ENCODE measurements at regions not wholly inside any gene's neighbourhood (a gene's known extent, or its start where the extent isn't known, plus 50 kb on each side); places are given as distances from the start of the nearest gene placed in this dataset.

GRCh38 chr5:115016646-115017045, 153.1 kb downstream of the TRIM36 start:
- Histone ChIP-seq H3K4me1 (replicated peaks in 1 of 2) (no peaks in the 10 kb centered on the region), H3K27ac (no peak overlapping the region), H3K4me3 (no peak overlapping the region)
- 0 to 100% (median 80%) methylated on average over 1 of the region's 1 CpG; no CpG with 5 or more reads in 5 of the 10 experiments for WGBS, 10 experiments
- no peak for ATAC-seq (replicated peaks in 6 of 8)
- in situ Hi-C loops (cut with MboI; ENCODE audit: low pct_unique_long_range_greater_than_20kb in 2 of 9, low sequenced_read_pairs in 9 of 9, unreplicated experiment in 9 of 9) = no loop called here

- in situ Hi-C loops (cut with MboI; ENCODE audit: low pct_unique_long_range_greater_than_20kb in 2 of 9, low sequenced_read_pairs in 9 of 9, unreplicated experiment in 9 of 9) = no loop called here
- WGBS, 10 experiments = 70 to 100% (median 83%) methylated on average over 1 to 2 of the region's 11 CpGs; no CpG with 5 or more reads in 7 of the 10 experiments
- ATAC-seq (replicated peaks in 6 of 8) = no peak
These were observed 170.5 kb downstream of the TRIM36 start for GRCh38 chr5:114999176-114999575.

GRCh38 chr5:114989512-114989911, 180.2 kb downstream of the TRIM36 start:
- no peak overlapping the region for H3K4me3 ChIP-seq
- H3K27ac ChIP-seq = no peak overlapping the region
- in situ Hi-C loops (cut with MboI; ENCODE audit: low pct_unique_long_range_greater_than_20kb in 2 of 9, low sequenced_read_pairs in 9 of 9, unreplicated experiment in 9 of 9) = no loop called here
- WGBS, 10 experiments = 37 to 50% (median 40%) methylated on average over 2 to 3 of the region's 10 CpGs; no CpG with 5 or more reads in 7 of the 10 experiments
- no peak for ATAC-seq (replicated peaks in 6 of 8)
- no peaks in the 10 kb centered on the region for H3K4me1 ChIP-seq (replicated peaks in 1 of 2)

More at GRCh38 chr5:114999176-114999575, 170.5 kb downstream of the TRIM36 start:
- no peak overlapping the region for H3K27ac ChIP-seq
- H3K4me3 ChIP-seq = no peak overlapping the region
- no peaks in the 10 kb centered on the region for H3K4me1 ChIP-seq (replicated peaks in 1 of 2)

GRCh38 chr5:114988096-114988495, 181.6 kb downstream of the TRIM36 start:
- in situ Hi-C loops (cut with MboI; ENCODE audit: low pct_unique_long_range_greater_than_20kb in 2 of 9, low sequenced_read_pairs in 9 of 9, unreplicated experiment in 9 of 9) = no loop called here
- no peak overlapping the region for H3K4me3 ChIP-seq
- no peaks in the 10 kb centered on the region for H3K4me1 ChIP-seq (replicated peaks in 1 of 2)
- H3K27ac ChIP-seq = no peak overlapping the region
- WGBS, 10 experiments = 15 to 100% (median 60%) methylated on average over 1 to 2 of the region's 2 CpGs; no CpG with 5 or more reads in 2 of the 10 experiments
- no peak for ATAC-seq (replicated peaks in 6 of 8)

GRCh38 chr5:114984796-114985195, 184.9 kb downstream of the TRIM36 start:
- Histone ChIP-seq H3K27ac (no peak overlapping the region), H3K4me3 (no peak overlapping the region), H3K4me1 (replicated peaks in 1 of 2) (no peaks in the 10 kb centered on the region)
- in situ Hi-C loops (cut with MboI; ENCODE audit: low pct_unique_long_range_greater_than_20kb in 2 of 9, low sequenced_read_pairs in 9 of 9, unreplicated experiment in 9 of 9) = no loop called here
- WGBS, 10 experiments = 0 to 100% (median 61%) methylated on average over 1 to 2 of the region's 2 CpGs; no CpG with 5 or more reads in 2 of the 10 experiments
- peak in 1 of 8 experiments; percentile 81 for ATAC-seq (replicated peaks in 6 of 8)

GRCh38 chr5:114981111-114981510, 188.6 kb downstream of the TRIM36 start:
- no peak overlapping the region for H3K4me3 ChIP-seq
- no peak overlapping the region for H3K27ac ChIP-seq
- in situ Hi-C loops (cut with MboI; ENCODE audit: low pct_unique_long_range_greater_than_20kb in 2 of 9, low sequenced_read_pairs in 9 of 9, unreplicated experiment in 9 of 9) = no loop called here
- 0 to 100% (median 77%) methylated on average over 1 to 3 of the region's 3 CpGs for WGBS, 10 experiments
- no peak for ATAC-seq (replicated peaks in 6 of 8)
- H3K4me1 ChIP-seq (replicated peaks in 1 of 2) = no peaks in the 10 kb centered on the region

GRCh38 chr5:114977979-114978573, 191.6 kb downstream of the TRIM36 start:
- H3K27ac ChIP-seq = no peak overlapping the region
- no peaks in the 10 kb centered on the region for H3K4me1 ChIP-seq (replicated peaks in 1 of 2)
- H3K4me3 ChIP-seq = no peak overlapping the region
- in situ Hi-C loops (cut with MboI; ENCODE audit: low pct_unique_long_range_greater_than_20kb in 2 of 9, low sequenced_read_pairs in 9 of 9, unreplicated experiment in 9 of 9) = no loop called here
- 32 to 100% (median 62%) methylated on average over 1 to 4 of the region's 4 CpGs for WGBS, 10 experiments
- ATAC-seq (replicated peaks in 6 of 8) = no peak

GRCh38 chr5:114969482-114969881, 200.2 kb downstream of the TRIM36 start:
- Histone ChIP-seq H3K4me3 (no peak overlapping the region), H3K27ac (no peak overlapping the region), H3K4me1 (replicated peaks in 1 of 2) (no peaks in the 10 kb centered on the region)
- ATAC-seq (replicated peaks in 6 of 8) = no peak
- in situ Hi-C loops (cut with MboI; ENCODE audit: low pct_unique_long_range_greater_than_20kb in 2 of 9, low sequenced_read_pairs in 9 of 9, unreplicated experiment in 9 of 9) = no loop called here
- 0 to 100% (median 67%) methylated on average over 1 of the region's 1 CpG for WGBS, 10 experiments

GRCh38 chr5:114957384-114957783, 212.3 kb downstream of the TRIM36 start:
- ATAC-seq (replicated peaks in 6 of 8) = peak in 2 of 8 experiments; percentile 53 to 80
- Histone ChIP-seq H3K4me3 (no peak overlapping the region), H3K4me1 (replicated peaks in 1 of 2) (no peaks in the 10 kb centered on the region), H3K27ac (no peak overlapping the region)
- WGBS, 10 experiments = 0 to 97% (median 67%) methylated on average over 2 to 7 of the region's 7 CpGs; no CpG with 5 or more reads in 1 of the 10 experiments
- in situ Hi-C loops (cut with MboI; ENCODE audit: low pct_unique_long_range_greater_than_20kb in 2 of 9, low sequenced_read_pairs in 9 of 9, unreplicated experiment in 9 of 9) = no loop called here

GRCh38 chr5:114953565-114953964, 216.1 kb downstream of the TRIM36 start:
- in situ Hi-C loops (cut with MboI; ENCODE audit: low pct_unique_long_range_greater_than_20kb in 2 of 9, low sequenced_read_pairs in 9 of 9, unreplicated experiment in 9 of 9) = no loop called here
- no peak overlapping the region for H3K4me3 ChIP-seq
- H3K27ac ChIP-seq = no peak overlapping the region
- no peaks in the 10 kb centered on the region for H3K4me1 ChIP-seq (replicated peaks in 1 of 2)
- peak in 1 of 8 experiments; percentile 12 for ATAC-seq (replicated peaks in 6 of 8)
- WGBS, 10 experiments = 0 to 71% (median 18%) methylated on average over 1 to 2 of the region's 2 CpGs; no CpG with 5 or more reads in 1 of the 10 experiments

GRCh38 chr5:114952876-114953275, 216.8 kb downstream of the TRIM36 start:
- in situ Hi-C loops (cut with MboI; ENCODE audit: low pct_unique_long_range_greater_than_20kb in 2 of 9, low sequenced_read_pairs in 9 of 9, unreplicated experiment in 9 of 9) = no loop called here
- Histone ChIP-seq H3K27ac (no peak overlapping the region), H3K4me3 (no peak overlapping the region), H3K4me1 (replicated peaks in 1 of 2) (no peaks in the 10 kb centered on the region)
- 0 to 100% (median 75%) methylated on average over 1 to 4 of the region's 5 CpGs for WGBS, 10 experiments
- no peak for ATAC-seq (replicated peaks in 6 of 8)

GRCh38 chr5:114949756-114950155, 220.0 kb downstream of the TRIM36 start:
- ATAC-seq (replicated peaks in 6 of 8) = no peak
- in situ Hi-C loops (cut with MboI; ENCODE audit: low pct_unique_long_range_greater_than_20kb in 2 of 9, low sequenced_read_pairs in 9 of 9, unreplicated experiment in 9 of 9) = no loop called here
- Histone ChIP-seq H3K4me1 (replicated peaks in 1 of 2) (no peaks in the 10 kb centered on the region), H3K27ac (no peak overlapping the region), H3K4me3 (no peak overlapping the region)

- no peak overlapping the region for H3K27ac ChIP-seq
- no peaks in the 10 kb centered on the region for H3K4me1 ChIP-seq (replicated peaks in 1 of 2)
- in situ Hi-C loops (cut with MboI; ENCODE audit: low pct_unique_long_range_greater_than_20kb in 2 of 9, low sequenced_read_pairs in 9 of 9, unreplicated experiment in 9 of 9) = no loop called here
- no peak overlapping the region for H3K4me3 ChIP-seq
- 0 to 100% (median 71%) methylated on average over 1 to 3 of the region's 3 CpGs for WGBS, 10 experiments
- peak in 3 of 8 experiments; percentile 12 to 85 (median 78) for ATAC-seq (replicated peaks in 6 of 8)
These were observed 220.6 kb downstream of the TRIM36 start for GRCh38 chr5:114948986-114949621.

GRCh38 chr5:114948363-114948762, 221.3 kb downstream of the TRIM36 start:
- peak in 1 of 8 experiments; percentile 22 for ATAC-seq (replicated peaks in 6 of 8)
- no peak overlapping the region for H3K27ac ChIP-seq
- in situ Hi-C loops (cut with MboI; ENCODE audit: low pct_unique_long_range_greater_than_20kb in 2 of 9, low sequenced_read_pairs in 9 of 9, unreplicated experiment in 9 of 9) = no loop called here
- no peaks in the 10 kb centered on the region for H3K4me1 ChIP-seq (replicated peaks in 1 of 2)
- H3K4me3 ChIP-seq = no peak overlapping the region
- WGBS, 10 experiments = 0 to 100% (median 45%) methylated on average over 1 to 2 of the region's 2 CpGs; no CpG with 5 or more reads in 2 of the 10 experiments

Data from motor neuron (in vitro differentiated cells).